Vagina (tissue), 2 donors: ENCODE measurements at regions not wholly inside any gene's neighbourhood (a gene's known extent, or its start where the extent isn't known, plus 50 kb on each side); places are given as distances from the start of the nearest gene placed in this dataset.

Source experiments
- POLR2A ChIP-seq, 2 donors: fragments of 450-650 bp; IDR thresholded peaks; one replicate each; pipeline ENCODE4 v1.6.1; 2017; ENCODE audit warnings: antibody characterized with exemption in 2 of 2, mild to moderate bottlenecking in 2 of 2, moderate library complexity in 2 of 2
- POLR2AphosphoS5 ChIP-seq, 2 donors: sonication (generic); formaldehyde crosslinking; IDR thresholded peaks; one replicate each; pipeline ENCODE4 v1.9.0; 2017; ENCODE audit warnings: antibody characterized with exemption in 2 of 2, mild to moderate bottlenecking in 2 of 2, low read depth in 1 of 2; ENCODE audit not compliant: insufficient read depth in 1 of 2
- TF ChIP-seq, protein P1 (sequence below), 3 experiments: fragments of 450-650 bp in 2 of 3; fragments of 200-600 bp in 1 of 3; sonication (generic) in 1 of 3; IDR thresholded peaks; one replicate each; pipeline ENCODE4 v1.5.1; 2017 to 2019; ENCODE audit warnings: antibody characterized with exemption in 3 of 3, mild to moderate bottlenecking in 2 of 3, moderate library complexity in 2 of 3

DNA sequence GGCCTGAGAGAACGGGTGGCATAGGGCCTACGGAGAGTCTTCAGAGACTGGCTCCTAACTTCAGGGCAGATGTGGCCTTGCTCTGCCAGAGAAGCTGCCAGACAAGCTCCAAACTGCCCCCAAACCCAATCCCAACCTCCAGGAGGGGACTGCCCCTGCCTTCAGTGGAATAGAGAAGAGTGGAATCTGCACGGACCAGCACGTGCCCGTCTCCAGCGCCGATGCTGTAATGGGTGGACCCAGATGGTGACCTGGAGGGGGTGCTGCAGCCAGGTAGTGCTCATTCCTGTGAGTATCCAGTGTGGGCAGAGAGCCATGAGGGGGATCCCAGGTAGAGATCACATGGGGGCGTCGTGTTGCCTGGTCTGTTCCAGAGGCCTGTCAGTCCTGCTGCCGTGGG lies 73.2 kb upstream of the NKX1-1 start:
- TF ChIP-seq, protein P1, sequence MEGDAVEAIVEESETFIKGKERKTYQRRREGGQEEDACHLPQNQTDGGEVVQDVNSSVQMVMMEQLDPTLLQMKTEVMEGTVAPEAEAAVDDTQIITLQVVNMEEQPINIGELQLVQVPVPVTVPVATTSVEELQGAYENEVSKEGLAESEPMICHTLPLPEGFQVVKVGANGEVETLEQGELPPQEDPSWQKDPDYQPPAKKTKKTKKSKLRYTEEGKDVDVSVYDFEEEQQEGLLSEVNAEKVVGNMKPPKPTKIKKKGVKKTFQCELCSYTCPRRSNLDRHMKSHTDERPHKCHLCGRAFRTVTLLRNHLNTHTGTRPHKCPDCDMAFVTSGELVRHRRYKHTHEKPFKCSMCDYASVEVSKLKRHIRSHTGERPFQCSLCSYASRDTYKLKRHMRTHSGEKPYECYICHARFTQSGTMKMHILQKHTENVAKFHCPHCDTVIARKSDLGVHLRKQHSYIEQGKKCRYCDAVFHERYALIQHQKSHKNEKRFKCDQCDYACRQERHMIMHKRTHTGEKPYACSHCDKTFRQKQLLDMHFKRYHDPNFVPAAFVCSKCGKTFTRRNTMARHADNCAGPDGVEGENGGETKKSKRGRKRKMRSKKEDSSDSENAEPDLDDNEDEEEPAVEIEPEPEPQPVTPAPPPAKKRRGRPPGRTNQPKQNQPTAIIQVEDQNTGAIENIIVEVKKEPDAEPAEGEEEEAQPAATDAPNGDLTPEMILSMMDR (IDR thresholded peaks at IDR 0.05): no peak
- no peak for TF ChIP-seq POLR2A (IDR thresholded peaks at IDR 0.05)
- no peak for TF ChIP-seq POLR2AphosphoS5 (IDR thresholded peaks at IDR 0.05; ENCODE audit: insufficient read depth in 1 of 2, low read depth in 1 of 2)
